HG03108 (cell line): ENCODE measurements at regions not wholly inside any gene's neighbourhood (a gene's known extent, or its start where the extent isn't known, plus 50 kb on each side); places are given as distances from the start of the nearest gene placed in this dataset.

Experiments
- ATAC-seq: cut with Tn5 transposase; IDR thresholded peaks from one replicate; pipeline ENCODE4 v1.9.1; 2021; ENCODE audit warnings: moderate library complexity; ENCODE audit not compliant: unreplicated experiment

DNA sequence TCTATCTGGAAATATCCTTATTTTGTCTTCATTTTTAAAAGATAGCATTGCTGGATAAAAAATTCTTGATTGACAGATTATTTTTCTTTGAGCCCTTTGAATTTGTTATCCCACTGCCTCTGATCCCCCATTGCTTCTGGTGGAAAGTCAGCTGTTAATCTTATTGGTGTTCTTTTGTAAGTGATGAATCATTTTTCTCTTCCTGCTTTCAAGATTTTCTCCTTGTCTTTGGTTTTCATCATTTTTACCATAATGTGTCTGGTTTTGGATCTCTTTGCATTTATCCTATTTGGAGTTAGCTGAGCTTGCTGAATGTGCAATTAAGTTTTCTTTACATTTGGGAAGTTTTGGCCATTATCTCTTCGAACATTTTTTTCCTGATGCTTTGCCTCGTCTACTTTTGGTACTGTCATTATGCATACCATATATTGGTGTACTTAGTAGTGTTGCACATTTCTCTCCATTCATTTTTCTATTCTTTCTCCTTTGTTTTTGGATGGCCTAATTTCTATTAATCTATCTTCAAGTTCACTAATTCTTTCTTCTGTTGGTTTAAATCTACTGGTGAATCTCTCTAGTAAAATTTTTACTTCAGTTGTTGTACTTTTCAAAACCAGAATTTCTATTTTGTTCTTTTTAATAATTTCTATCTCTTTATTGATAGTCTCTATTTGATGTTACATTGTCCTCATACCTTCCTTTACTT, 440.0 kb upstream of the PROK2 start:
- ATAC-seq: no peak

DNA sequence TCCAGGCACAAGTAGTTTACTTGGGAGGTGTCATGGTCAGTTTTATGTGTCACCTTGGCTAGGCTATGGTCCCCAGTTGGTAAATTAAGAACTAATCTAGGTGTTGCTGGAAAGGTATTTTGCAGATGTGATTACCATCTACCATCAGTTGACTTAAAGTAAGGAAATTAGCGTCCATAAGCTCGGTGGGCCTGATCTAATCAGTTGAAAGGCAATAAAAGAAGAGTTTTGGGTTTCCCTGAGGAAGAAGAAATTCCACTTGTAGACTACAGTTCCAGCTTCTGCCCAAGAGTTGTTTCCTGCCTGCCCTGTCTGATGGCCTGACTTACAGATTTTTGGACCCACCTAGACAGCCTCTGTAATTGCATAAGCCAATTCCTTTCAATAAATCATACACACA, 438.7 kb upstream of the PROK2 start:
- ATAC-seq: no peak

DNA sequence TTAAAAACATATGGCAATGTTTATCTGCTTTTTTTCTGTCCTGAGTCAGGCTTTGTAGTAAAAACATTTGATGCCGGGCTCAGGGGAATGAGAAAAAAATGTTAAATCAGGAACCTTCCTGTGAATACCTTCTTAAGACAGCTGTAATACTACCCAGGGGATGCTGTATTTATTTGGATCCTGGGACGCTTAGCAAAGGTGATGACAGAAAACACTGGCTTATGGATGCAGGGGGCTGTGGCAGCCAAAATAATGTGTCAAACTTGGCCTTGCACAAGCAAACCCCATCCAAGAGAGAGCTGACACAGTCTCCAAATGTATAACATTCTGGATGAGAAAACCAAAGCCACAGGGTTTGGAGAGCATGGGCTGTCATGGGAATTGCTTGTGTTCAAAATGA, 438.2 kb upstream of the PROK2 start:
- ATAC-seq: no peak

DNA sequence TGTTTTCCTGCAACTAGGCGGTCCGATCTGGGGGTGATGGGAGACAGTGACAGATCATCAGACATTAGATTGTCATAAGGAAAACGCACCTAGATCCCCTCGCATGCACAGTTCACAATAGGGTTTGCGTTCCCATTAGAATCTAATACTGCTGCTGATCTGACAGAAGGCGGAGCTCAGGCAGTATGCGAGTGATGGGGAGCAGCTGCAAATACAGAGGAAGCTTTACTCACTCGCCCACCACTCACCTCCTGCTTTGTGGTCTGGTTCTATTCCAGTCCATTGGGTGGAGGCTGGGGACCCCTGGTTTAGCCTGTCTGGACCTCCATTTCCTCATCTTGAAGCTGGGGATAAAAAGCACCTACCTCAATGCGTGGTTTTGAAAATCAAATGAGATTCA, 437.5 kb upstream of the PROK2 start:
- no peak for ATAC-seq

DNA sequence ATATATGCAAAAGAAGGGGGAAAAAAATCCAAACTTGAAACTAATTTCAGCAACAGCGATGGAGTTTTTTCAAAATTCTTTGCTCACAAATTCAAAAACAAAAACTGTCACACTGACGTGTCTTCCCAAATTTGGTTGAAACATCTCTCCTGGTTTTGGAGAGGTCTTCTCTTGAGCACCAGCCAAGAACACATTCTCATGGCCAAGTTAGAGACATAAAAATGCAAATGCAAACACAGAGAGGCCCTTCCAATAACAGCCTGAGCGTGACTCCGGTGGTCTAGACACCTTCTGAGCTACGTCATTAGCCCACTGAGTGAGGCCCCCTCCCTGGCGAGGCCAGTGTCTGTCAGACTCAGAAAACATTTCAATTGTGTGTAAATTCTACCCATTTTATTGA, 436.0 kb upstream of the PROK2 start:
- no peak for ATAC-seq

DNA sequence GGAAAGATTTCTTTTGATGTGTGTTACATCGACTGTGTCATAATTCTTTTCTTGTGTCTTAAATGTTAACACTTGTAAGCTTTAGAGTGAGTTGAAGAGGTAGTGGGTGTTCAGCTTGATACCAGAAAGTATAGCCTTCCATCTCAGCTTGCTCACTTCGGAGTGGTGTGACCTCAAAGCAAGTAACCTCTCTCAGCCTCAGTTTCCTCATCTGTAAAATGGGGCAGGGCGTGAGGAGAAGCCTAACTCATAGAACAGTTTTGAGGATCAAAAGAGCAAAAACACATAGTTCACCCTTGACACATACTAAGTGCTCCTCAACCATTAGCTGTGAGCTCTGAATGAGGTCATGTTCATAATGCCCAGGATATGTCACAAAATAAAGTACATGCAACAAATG, 434.8 kb upstream of the PROK2 start:
- ATAC-seq: no peak

DNA sequence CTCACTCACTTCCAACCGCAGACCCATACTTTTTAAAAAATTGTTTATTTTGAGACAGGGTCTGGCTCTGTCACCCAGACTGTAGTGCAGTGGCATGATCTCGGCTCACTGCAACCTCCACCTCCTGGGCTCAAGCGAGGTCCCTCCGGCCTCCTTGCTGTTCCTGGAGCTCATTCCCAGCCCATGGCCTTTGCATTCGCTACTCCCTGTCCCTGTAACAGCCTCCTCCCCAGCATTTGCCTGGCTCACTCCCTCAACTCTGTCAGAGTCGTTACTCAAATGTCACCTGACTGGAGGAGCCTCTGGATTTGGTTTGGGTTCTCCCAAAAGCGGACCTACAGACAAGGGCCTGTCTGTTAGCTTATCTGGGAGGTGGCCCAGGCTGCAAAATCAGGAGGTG, 432.6 kb upstream of the PROK2 start:
- no peak for ATAC-seq

DNA sequence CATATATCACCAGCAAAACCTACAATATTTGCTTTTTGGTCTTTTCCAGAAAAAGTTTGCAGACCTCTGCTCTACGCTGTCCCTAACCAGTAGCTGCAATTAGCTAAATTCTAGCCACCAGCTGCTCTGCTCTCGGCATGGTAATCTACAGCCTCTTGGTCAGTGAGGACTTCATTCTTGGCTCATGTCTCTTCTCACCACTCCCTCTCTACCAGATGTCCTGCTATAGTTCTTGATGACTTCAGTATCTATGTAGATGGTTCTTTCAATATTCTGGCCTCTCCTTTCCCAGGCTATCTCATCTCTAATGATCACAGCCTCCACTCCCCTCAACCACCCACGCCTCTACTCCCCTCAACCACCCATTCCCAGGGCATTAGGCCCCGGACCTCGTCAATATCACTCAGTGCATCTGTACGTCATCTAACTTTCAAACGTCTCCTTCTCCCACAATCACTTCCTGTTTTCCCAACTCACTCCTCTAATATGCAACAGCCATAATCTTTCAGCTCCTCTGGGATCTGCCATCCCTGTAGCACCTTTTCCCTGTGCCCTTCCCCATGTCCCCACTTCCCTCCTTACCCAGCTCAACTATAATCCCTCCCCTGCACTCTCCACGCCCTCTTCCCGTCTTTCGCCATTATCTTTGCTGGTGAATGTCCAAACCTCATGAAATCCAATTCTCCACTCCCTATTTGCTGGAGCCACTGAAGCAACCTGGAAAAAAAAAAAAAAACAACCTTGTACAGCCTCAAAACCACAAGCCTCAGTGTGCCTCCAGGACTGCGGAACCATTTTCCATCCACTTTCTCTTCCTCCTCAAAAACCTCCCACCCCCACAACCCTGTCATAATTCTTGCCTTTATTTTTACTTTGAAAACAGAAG, 429.4 kb upstream of the PROK2 start:
- no peak for ATAC-seq

DNA sequence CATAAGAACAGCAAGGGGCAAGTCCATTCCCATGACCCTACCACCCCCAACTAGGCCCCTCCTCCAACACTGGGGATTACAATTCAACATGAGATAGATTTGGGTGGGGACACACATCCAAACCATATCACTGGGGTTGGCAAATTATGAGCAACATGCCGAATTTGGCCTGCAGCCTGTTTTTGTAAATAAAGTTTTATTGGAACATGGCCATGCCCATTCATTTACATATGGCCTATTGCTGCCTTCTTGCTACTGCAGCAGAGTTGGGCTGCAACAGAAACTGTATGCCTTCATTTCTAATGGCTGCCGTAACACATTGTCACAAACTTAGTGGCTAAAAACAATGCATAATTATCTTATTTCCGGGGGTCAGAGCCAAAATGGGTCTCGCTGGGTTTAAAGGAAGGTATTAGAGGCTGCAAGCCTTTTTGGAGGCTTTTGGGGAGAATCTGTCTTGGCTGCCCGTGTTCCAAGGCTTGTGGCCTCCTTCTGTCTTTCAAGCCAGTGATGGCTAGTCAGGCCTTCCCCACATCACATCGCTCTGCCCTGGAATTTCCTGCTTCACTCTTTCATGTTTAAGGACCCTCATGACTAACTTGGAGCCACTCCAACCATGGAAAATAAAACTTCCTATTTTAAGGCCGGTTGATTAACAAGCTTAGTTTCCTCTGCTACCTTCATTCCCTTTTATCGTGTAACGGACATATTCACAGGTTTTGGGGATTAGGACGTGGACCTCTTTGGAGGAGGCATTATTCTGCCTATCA, 428.5 kb upstream of the PROK2 start:
- ATAC-seq: no peak

DNA sequence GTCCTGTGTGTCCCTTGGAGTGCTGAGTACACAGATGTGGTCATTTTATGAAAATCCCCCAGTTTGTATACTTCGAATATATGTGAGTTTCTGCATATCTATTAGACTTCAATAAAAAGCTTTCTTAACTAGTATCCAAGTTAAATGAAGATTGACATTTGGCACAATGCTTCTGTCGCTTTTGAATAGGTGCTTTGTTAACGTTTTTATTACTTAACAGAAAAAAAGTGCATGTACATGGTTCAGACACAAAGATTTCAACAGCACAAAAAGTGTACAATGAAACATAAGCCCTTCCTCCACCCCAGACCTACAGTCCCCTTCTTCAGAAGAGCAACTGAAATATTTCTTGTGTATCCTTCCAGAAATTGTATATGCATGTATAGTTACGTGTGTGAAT, 427.4 kb upstream of the PROK2 start:
- ATAC-seq: no peak

DNA sequence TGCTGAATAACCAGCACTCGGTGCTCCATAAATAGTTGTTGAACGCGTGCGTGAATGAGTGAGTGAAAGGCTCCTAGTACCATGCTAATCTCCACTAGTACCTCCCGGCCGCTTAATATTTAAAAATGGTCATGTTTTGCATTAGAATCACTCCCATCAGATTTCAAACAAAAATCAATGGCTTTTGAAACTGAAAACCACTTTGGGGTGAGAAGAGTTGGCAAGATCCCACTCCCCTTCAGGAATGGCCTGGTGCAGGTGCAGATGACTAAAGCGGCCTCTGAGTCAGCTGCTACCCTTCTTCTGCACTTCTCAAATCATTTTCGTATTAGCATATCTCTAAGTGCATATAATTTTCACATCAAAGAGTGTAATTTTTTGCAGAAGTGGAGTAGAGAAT, 425.3 kb upstream of the PROK2 start:
- ATAC-seq: no peak

DNA sequence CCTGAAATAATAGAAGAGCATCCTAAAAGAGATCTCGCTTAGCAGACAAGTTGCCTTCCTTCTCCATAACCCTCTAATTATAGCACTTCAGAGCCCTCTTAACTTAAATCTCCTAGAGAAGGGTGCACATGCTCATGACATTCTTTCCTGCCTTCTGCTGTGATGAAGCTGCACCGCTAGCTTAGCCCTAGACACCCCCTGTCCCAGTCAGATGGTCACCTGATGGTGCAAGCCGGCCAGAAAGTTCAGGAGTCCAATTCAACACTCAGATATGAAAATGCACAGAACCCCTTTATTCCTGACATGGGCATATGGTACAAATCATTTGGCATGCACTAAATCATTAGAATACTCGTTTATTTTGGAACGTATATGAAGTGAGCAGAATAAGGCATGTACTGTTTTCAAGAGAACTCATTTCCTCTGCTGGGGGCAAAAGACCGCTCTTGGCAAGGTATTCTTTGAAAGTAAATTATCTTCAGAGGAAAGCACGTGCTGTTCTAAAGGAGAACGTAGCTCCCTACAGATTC, 420.4 kb upstream of the PROK2 start:
- ATAC-seq: no peak

DNA sequence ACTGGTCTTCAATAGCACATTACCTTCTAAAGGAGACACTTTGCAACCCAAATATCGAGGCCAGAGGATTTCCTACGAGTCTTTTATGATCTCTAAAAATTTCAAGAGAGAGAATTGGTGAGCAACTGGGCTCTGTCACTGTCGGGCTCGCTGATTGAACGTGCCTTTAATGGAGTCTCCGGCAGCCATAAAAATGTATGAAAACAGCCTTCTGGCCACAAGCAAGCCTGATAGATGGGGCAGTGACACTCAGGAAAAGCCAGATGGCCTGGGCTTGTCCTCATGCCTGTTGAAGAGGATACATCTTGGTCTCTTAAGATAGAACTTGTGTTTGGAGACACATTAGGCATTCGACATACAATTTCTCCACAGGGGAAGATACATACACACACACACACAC, 419.5 kb upstream of the PROK2 start:
- no peak for ATAC-seq

DNA sequence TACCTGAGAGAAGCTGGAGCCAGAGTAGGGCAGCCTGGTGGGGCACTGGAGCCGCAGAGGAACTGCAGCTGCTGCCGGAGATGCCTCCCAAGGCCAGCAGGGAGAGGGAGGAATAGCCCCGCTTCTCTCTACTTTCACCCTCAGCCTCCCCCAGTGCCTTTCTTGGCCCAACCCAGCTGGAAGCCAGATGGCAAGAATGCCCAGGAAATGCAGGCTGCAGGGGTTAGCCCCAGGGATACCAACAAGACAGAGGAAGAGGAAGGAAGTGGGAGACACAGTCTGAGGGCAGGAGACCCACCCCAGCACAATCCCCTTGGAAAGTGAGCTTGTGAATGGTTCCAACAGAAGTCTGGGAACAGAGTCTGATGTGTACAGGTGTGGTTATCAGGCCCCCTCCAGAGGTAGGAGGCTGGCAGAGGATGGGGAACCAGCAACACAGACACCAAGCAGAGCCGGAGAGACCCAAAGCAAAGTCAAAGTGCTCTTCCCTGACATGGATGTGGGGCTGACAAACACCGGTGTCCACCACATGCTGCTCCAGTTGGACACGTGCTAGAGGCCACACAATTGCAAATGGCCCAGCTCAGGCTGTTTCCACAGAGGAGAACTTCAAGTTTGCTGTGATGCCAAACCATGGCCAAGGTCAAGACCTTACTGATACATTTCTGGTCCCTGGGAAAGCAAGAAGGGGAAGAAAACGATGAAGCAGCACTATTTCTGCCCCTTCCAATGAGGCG, 418.8 kb upstream of the PROK2 start:
- ATAC-seq: no peak

DNA sequence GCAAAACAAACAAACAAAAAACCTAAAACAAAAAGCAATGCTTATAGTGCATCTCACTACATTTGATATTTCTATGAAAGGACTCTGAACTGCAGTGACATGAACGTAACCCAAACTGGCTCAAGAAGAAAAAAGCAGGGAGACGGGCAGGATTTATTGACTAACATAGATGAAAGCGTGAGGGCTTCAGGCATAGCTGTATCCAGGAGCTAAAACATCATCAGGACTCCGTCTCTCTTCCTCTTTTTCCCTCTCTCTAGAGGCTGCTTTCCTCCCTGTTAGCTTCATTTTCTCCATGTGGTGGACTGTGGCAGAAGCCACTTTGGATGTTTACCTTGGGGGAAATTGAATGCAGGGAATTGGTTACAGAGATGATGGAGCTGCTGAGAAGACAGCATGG, 418.2 kb upstream of the PROK2 start:
- no peak for ATAC-seq

DNA sequence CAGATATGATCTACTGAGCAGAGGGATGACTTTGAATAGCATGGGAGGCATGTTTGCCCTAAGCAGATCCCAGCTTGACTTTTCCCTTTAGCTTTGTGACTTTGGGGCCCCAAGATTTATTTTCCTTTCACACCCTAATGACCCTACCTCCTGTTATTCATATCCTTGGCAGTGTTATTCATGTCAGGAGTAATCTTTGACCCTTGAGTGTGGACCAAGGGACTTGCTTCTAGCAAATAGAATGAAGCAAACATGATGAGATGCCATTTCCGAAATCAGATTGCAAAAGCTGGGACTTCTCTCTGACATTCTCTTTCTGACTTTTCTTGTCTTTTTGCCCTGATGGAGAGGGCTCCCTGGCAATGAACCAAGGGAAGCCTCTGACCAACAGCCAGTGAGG, 415.4 kb upstream of the PROK2 start:
- no peak for ATAC-seq

DNA sequence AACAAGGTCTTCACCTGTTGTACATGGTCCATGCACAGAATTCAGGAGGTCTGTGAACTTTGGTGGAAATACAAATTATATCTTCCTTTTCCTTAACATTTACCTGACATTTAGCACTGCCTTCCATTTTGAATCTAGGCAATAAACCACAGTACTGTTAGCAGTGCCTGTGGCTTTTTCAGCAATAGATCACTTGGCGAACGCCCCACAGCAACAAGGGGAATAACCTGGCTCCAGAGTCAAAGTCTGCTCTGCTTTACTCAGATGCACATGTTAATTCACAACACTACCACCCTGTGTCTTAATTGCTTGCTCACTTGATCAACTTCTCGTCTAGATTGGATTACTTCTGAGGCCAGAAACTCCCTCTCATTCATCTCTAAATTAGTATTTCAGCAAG, 414.6 kb upstream of the PROK2 start:
- ATAC-seq: no peak

DNA sequence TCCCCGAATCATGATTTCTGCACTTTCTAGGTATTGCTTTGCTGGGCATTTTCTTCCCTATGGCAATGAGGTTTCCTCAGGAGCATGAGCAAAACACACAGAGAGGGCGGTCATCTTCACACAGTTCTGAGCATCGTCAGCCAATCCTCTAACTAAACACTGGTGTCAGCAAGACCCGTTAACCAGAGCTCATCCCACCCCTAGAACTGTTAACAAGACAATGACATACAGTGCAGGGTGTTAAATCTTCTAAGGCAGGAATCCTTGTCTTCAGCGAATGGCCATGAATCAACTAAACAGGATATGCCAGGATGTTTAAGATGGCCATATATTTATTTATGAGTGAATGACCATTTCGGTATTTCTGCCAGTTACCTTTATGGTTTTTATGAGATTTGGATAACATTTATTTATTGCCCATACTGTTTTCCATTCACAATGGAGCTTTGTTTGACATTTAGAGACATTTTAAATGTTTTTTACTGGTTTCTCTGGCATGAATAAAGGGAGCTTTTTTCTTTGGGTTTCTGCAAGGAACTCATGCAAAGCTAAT, 411.5 kb upstream of the PROK2 start:
- ATAC-seq: no peak

DNA sequence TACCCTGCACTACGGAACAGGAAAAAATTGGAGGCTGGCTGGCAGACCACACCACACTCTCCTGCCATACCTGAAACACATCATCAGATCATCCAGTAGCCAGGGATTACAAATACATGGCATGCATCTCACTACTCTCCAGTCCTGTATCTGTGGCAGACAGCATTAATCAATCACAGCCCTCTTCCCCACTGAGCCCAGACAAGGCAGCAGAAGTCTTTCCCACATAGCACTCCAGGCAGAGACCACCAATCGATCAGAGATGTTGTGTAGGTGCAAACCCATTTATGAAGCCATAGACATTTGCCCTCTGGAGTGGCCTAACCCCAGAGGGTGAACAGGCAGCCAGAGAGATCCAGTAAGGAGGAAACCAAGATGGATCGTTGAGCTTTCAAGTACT, 410.9 kb upstream of the PROK2 start:
- ATAC-seq: no peak

DNA sequence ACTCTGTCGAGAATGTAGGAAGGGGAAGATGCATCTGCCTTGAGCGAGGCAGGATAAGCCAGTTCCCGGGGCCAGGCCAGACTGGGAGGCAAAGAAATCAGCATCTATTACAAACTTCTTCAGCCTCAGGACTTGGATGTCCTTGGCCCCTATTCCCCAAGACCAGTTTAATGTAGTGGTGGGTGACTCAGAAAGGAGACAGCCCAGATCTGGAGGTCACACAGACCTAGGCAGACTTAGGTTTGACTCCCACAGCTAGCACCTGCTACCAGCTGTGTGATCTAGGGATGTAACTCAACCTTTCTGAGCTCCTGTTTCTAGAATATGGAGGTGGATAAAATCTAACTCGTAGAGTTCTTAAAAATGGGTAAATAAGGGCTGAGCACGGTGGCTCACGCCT, 409.5 kb upstream of the PROK2 start:
- no peak for ATAC-seq
